Testis (tissue), 2 donors: ENCODE measurements at regions not wholly inside any gene's neighbourhood (a gene's known extent, or its start where the extent isn't known, plus 50 kb on each side); places are given as distances from the start of the nearest gene placed in this dataset.

ENCODE experiments used
- POLR2A ChIP-seq: fragments of 450-650 bp; IDR thresholded peaks from one replicate; pipeline ENCODE4 v1.6.1; 2017; ENCODE audit warnings: antibody characterized with exemption, mild to moderate bottlenecking, moderate library complexity
- TF ChIP-seq, protein P1 (sequence below), 3 experiments: fragments of 450-650 bp in 2 of 3; fragments of 200-600 bp in 1 of 3; sonication (generic) in 1 of 3; IDR thresholded peaks; one replicate each; pipeline ENCODE4 v1.5.1; 2016 to 2019; ENCODE audit warnings: antibody characterized with exemption in 3 of 3, mild to moderate bottlenecking in 2 of 3, moderate library complexity in 1 of 3

- TF ChIP-seq POLR2A, result no peak
- TF ChIP-seq, protein P1, sequence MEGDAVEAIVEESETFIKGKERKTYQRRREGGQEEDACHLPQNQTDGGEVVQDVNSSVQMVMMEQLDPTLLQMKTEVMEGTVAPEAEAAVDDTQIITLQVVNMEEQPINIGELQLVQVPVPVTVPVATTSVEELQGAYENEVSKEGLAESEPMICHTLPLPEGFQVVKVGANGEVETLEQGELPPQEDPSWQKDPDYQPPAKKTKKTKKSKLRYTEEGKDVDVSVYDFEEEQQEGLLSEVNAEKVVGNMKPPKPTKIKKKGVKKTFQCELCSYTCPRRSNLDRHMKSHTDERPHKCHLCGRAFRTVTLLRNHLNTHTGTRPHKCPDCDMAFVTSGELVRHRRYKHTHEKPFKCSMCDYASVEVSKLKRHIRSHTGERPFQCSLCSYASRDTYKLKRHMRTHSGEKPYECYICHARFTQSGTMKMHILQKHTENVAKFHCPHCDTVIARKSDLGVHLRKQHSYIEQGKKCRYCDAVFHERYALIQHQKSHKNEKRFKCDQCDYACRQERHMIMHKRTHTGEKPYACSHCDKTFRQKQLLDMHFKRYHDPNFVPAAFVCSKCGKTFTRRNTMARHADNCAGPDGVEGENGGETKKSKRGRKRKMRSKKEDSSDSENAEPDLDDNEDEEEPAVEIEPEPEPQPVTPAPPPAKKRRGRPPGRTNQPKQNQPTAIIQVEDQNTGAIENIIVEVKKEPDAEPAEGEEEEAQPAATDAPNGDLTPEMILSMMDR (IDR thresholded peaks at IDR 0.05), result no peak
Measured at GRCh38 chr13:33723365-33723764, 94.6 kb upstream of the RFC3 start.
